ENCODE measurements at regions not wholly inside any gene's neighbourhood (a gene's known extent, or its start where the extent isn't known, plus 50 kb on each side); places are given as distances from the start of the nearest gene placed in this dataset.

- Histone ChIP-seq H3K9me3 (ENCODE audit: control insufficient read depth, insufficient read depth, low read depth, low read length) (peaks cover 3% of the 10 kb centered on the region; the same call in 1 of the 2 replicates), H3K27me3 (ENCODE audit: control insufficient read depth, insufficient read depth, low read length) (no peaks in the 10 kb centered on the region), H3K4me3 (ENCODE audit: low read depth, low read length) (no peak overlapping the region), H3K36me3 (ENCODE audit: control insufficient read depth, insufficient read depth, low read length) (no peaks in the 10 kb centered on the region), H3K4me1 (ENCODE audit: control insufficient read depth, insufficient read depth, low read length) (no peaks in the 10 kb centered on the region), H3K27ac (ENCODE audit: low read depth, low read length) (no peak overlapping the region), H3K9ac (ENCODE audit: low read length) (no peak overlapping the region)
Observed at GRCh38 chr9:108528231-108528630, 327.6 kb downstream of the ACTL7B start.

DNA sequence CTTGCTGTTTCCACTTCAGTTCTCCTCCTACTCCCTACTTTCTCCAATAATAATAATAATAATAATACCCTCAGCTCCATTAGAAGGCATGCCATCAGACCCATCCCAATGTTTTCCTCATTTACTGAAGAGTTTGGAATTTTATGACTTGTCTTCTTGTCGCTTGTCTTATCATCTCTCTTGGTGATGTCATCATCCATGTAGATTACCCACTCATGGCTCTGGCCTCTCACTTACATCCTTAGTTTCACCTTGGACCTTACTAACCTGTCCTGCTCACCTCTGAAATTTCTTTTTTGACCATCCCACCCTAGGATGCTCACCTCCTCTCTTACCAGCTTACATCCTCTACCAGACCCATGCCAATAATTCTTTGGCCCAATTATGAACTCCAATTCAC is 329.3 kb downstream of the ACTL7B start:
- peaks cover 3% of the 10 kb centered on the region; the same call in 1 of the 2 replicates for H3K9me3 ChIP-seq (ENCODE audit: control insufficient read depth, insufficient read depth, low read depth, low read length)
- H3K27ac ChIP-seq (ENCODE audit: low read depth, low read length) = no peak overlapping the region
- H3K4me1 ChIP-seq (ENCODE audit: control insufficient read depth, insufficient read depth, low read length) = no peaks in the 10 kb centered on the region
- no peak overlapping the region for H3K9ac ChIP-seq (ENCODE audit: low read length)
- H3K36me3 ChIP-seq (ENCODE audit: control insufficient read depth, insufficient read depth, low read length) = no peaks in the 10 kb centered on the region
- H3K4me3 ChIP-seq (ENCODE audit: low read depth, low read length) = no peak overlapping the region
- no peaks in the 10 kb centered on the region for H3K27me3 ChIP-seq (ENCODE audit: control insufficient read depth, insufficient read depth, low read length)

DNA sequence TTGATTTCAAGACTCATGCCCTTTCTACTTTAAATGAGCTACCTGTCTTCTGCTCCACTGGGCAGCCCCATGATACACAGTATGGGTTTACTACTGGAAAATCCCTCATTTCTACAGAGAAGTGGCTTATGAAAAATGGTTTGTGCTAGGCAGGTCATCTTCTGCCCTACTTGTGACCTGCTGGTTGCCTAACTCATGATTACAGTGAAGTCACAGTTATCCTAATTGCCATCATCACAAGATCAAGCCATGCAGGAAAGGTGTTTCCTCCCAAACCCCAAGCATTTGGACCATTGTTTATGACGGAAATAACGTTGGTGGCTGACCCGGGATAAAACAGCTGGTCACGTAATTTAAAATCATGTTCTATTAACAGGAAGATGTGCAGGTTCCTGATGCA is 330.6 kb downstream of the ACTL7B start:
- Histone ChIP-seq H3K27me3 (ENCODE audit: control insufficient read depth, insufficient read depth, low read length) (no peaks in the 10 kb centered on the region), H3K36me3 (ENCODE audit: control insufficient read depth, insufficient read depth, low read length) (no peaks in the 10 kb centered on the region), H3K4me3 (ENCODE audit: low read depth, low read length) (no peak overlapping the region), H3K27ac (ENCODE audit: low read depth, low read length) (no peak overlapping the region), H3K4me1 (ENCODE audit: control insufficient read depth, insufficient read depth, low read length) (no peaks in the 10 kb centered on the region), H3K9me3 (ENCODE audit: control insufficient read depth, insufficient read depth, low read depth, low read length) (peaks cover 3% of the 10 kb centered on the region; the same call in 1 of the 2 replicates), H3K9ac (ENCODE audit: low read length) (no peak overlapping the region)

- no peak overlapping the region for H3K4me3 ChIP-seq (ENCODE audit: low read depth, low read length)
- H3K9me3 ChIP-seq (ENCODE audit: control insufficient read depth, insufficient read depth, low read depth, low read length) = no peaks in the 10 kb centered on the region
- no peak overlapping the region for H3K9ac ChIP-seq (ENCODE audit: low read length)
- H3K27ac ChIP-seq (ENCODE audit: low read depth, low read length) = no peak overlapping the region
- no peaks in the 10 kb centered on the region for H3K4me1 ChIP-seq (ENCODE audit: control insufficient read depth, insufficient read depth, low read length)
- no peaks in the 10 kb centered on the region for H3K27me3 ChIP-seq (ENCODE audit: control insufficient read depth, insufficient read depth, low read length)
- no peaks in the 10 kb centered on the region for H3K36me3 ChIP-seq (ENCODE audit: control insufficient read depth, insufficient read depth, low read length)
Observed at GRCh38 chr9:108521063-108521590, 334.7 kb downstream of the ACTL7B start.

GRCh38 chr9:108519437-108519836 is 336.3 kb downstream of the ACTL7B start:
- no peaks in the 10 kb centered on the region for H3K9me3 ChIP-seq (ENCODE audit: control insufficient read depth, insufficient read depth, low read depth, low read length)
- H3K36me3 ChIP-seq (ENCODE audit: control insufficient read depth, insufficient read depth, low read length) = no peaks in the 10 kb centered on the region
- no peak overlapping the region for H3K4me3 ChIP-seq (ENCODE audit: low read depth, low read length)
- H3K4me1 ChIP-seq (ENCODE audit: control insufficient read depth, insufficient read depth, low read length) = no peaks in the 10 kb centered on the region
- H3K27ac ChIP-seq (ENCODE audit: low read depth, low read length) = no peak overlapping the region
- H3K9ac ChIP-seq (ENCODE audit: low read length) = no peak overlapping the region
- no peaks in the 10 kb centered on the region for H3K27me3 ChIP-seq (ENCODE audit: control insufficient read depth, insufficient read depth, low read length)

- no peak overlapping the region for H3K27ac ChIP-seq (ENCODE audit: low read depth, low read length)
- H3K4me1 ChIP-seq (ENCODE audit: control insufficient read depth, insufficient read depth, low read length) = no peaks in the 10 kb centered on the region
- H3K9ac ChIP-seq (ENCODE audit: low read length) = no peak overlapping the region
- H3K36me3 ChIP-seq (ENCODE audit: control insufficient read depth, insufficient read depth, low read length) = no peaks in the 10 kb centered on the region
- H3K27me3 ChIP-seq (ENCODE audit: control insufficient read depth, insufficient read depth, low read length) = no peaks in the 10 kb centered on the region
- H3K4me3 ChIP-seq (ENCODE audit: low read depth, low read length) = no peak overlapping the region
- H3K9me3 ChIP-seq (ENCODE audit: control insufficient read depth, insufficient read depth, low read depth, low read length) = no peaks in the 10 kb centered on the region
Observed at GRCh38 chr9:108517651-108518365, 338.0 kb downstream of the ACTL7B start.

- Histone ChIP-seq H3K9ac (ENCODE audit: low read length) (no peak overlapping the region), H3K27me3 (ENCODE audit: control insufficient read depth, insufficient read depth, low read length) (no peaks in the 10 kb centered on the region), H3K27ac (ENCODE audit: low read depth, low read length) (no peak overlapping the region), H3K4me1 (ENCODE audit: control insufficient read depth, insufficient read depth, low read length) (no peaks in the 10 kb centered on the region), H3K9me3 (ENCODE audit: control insufficient read depth, insufficient read depth, low read depth, low read length) (no peaks in the 10 kb centered on the region), H3K4me3 (ENCODE audit: low read depth, low read length) (no peak overlapping the region), H3K36me3 (ENCODE audit: control insufficient read depth, insufficient read depth, low read length) (no peaks in the 10 kb centered on the region)
Observed at GRCh38 chr9:108516391-108516790, 339.4 kb downstream of the ACTL7B start.

DNA sequence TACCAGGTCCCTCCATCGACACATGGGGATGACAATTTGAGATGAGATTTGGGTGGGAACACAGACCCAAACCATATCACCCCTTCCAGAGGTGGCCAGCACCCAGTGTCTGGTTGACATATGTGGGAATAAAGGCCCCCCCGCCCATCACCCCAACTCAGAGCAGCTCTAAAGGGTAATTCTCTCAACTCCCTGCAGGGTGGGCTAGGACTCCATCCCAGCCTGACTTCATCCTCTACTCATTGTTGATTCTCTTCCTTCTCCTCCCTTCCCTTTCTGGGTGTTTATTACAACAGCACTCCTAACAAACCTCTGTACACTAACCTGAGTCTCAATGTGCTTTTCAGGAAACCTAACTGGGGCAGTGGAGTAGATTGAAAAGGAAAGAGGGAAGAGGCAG is 339.9 kb downstream of the ACTL7B start:
- H3K36me3 ChIP-seq (ENCODE audit: control insufficient read depth, insufficient read depth, low read length) = no peaks in the 10 kb centered on the region
- no peaks in the 10 kb centered on the region for H3K27me3 ChIP-seq (ENCODE audit: control insufficient read depth, insufficient read depth, low read length)
- no peaks in the 10 kb centered on the region for H3K9me3 ChIP-seq (ENCODE audit: control insufficient read depth, insufficient read depth, low read depth, low read length)
- H3K4me3 ChIP-seq (ENCODE audit: low read depth, low read length) = no peak overlapping the region
- H3K9ac ChIP-seq (ENCODE audit: low read length) = no peak overlapping the region
- no peaks in the 10 kb centered on the region for H3K4me1 ChIP-seq (ENCODE audit: control insufficient read depth, insufficient read depth, low read length)
- no peak overlapping the region for H3K27ac ChIP-seq (ENCODE audit: low read depth, low read length)

GRCh38 chr9:108512426-108513173 is 343.2 kb downstream of the ACTL7B start:
- Histone ChIP-seq H3K9me3 (ENCODE audit: control insufficient read depth, insufficient read depth, low read depth, low read length) (no peaks in the 10 kb centered on the region), H3K9ac (ENCODE audit: low read length) (no peak overlapping the region), H3K36me3 (ENCODE audit: control insufficient read depth, insufficient read depth, low read length) (no peaks in the 10 kb centered on the region)

DNA sequence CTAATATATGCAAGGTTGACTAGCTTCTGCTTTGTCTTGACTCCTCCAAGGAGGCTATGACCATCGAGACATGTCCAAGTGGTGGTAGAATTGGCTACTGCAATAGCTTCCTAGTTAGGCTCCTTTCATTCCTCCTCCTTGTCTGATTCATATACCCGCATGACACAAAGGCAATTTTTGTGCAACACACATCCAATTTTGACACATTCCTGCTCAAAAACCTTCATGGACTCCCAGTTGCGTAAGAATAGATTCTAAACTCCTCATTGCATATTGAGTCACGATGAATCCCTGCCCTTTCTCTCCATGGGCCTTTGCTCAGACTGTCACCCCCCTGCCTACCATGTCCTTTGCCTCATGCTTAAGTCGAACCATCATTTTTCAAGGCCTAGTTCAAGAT is 344.5 kb downstream of the ACTL7B start:
- H3K4me3 ChIP-seq (ENCODE audit: low read depth, low read length) = no peak overlapping the region
- no peaks in the 10 kb centered on the region for H3K4me1 ChIP-seq (ENCODE audit: control insufficient read depth, insufficient read depth, low read length)
- H3K9ac ChIP-seq (ENCODE audit: low read length) = no peak overlapping the region
- no peaks in the 10 kb centered on the region for H3K36me3 ChIP-seq (ENCODE audit: control insufficient read depth, insufficient read depth, low read length)
- H3K27me3 ChIP-seq (ENCODE audit: control insufficient read depth, insufficient read depth, low read length) = no peaks in the 10 kb centered on the region
- H3K9me3 ChIP-seq (ENCODE audit: control insufficient read depth, insufficient read depth, low read depth, low read length) = no peaks in the 10 kb centered on the region
- no peak overlapping the region for H3K27ac ChIP-seq (ENCODE audit: low read depth, low read length)

More at GRCh38 chr9:108512426-108513173, 343.2 kb downstream of the ACTL7B start:
- no peaks in the 10 kb centered on the region for H3K4me1 ChIP-seq (ENCODE audit: control insufficient read depth, insufficient read depth, low read length)
- no peaks in the 10 kb centered on the region for H3K27me3 ChIP-seq (ENCODE audit: control insufficient read depth, insufficient read depth, low read length)
- H3K4me3 ChIP-seq (ENCODE audit: low read depth, low read length) = no peak overlapping the region
- H3K27ac ChIP-seq (ENCODE audit: low read depth, low read length) = no peak overlapping the region

DNA sequence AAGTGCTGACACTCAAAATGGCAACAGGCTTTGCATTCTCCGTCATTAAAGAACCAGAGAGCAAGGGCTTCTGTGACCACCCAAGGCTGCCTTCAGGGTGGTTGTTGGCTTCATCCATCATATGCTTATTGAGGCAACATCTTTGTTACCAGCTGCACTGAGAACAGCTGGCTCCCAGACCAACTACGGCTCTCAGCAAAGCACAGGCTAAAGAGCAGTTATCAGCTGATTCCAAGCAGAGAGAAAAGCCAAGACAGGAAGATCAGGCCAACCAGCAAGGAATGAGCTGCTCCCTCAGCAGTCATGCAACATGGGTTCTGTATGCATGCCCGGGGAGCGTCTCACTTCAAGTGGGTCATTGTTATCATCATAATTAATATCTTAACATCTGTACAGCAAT is 358.9 kb downstream of the ACTL7B start:
- Histone ChIP-seq H3K27me3 (ENCODE audit: control insufficient read depth, insufficient read depth, low read length) (no peaks in the 10 kb centered on the region), H3K4me1 (ENCODE audit: control insufficient read depth, insufficient read depth, low read length) (no peaks in the 10 kb centered on the region), H3K9me3 (ENCODE audit: control insufficient read depth, insufficient read depth, low read depth, low read length) (peaks cover 18% of the 10 kb centered on the region), H3K4me3 (ENCODE audit: low read depth, low read length) (no peak overlapping the region), H3K36me3 (ENCODE audit: control insufficient read depth, insufficient read depth, low read length) (no peaks in the 10 kb centered on the region), H3K9ac (ENCODE audit: low read length) (no peak overlapping the region), H3K27ac (ENCODE audit: low read depth, low read length) (no peak overlapping the region)

All from HUES6 (cell line).